ENCODE measurements at regions not wholly inside any gene's neighbourhood (a gene's known extent, or its start where the extent isn't known, plus 50 kb on each side); places are given as distances from the start of the nearest gene placed in this dataset.
"Not testable (repeated sequence)": the region's sequence is repeated elsewhere in the genome, so short reads cannot be mapped to it uniquely, and the experiment has no call there.

DNA sequence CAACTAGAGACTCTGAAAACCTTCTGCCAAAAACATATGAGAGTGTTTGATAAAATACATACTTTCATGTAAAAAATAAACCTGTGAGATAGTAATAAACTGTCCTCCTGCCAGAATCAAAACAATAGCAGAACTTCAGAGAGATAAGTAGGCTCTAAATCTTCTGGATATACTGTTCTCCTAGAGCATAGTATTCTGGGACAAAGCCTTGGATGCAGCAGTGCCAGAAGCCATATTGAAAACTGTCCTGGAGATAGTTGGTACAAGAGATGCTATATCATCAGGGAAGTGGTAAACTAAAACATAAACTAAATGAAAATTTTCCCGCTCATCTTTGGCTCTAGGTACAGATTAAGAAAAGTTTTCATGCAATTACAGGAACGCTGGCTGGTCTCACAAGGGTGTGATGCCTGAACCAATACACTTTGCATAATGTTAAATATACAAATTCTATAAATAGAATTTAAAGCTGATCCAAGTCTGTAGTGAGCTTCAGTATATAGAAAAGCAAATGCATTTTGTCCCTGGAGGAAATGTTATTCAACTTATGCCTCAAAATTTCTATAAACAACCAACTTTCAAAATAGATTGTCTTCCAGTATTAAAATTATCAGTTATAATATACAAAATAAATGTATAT lies 355.6 kb downstream of the ADAMTS20 start:
- Mint-ChIP-seq H3K27ac (no peak overlapping the region), H3K27me3 (ENCODE audit: low read depth) (no peaks in the 10 kb centered on the region; the same call in 1 of the 2 replicates), H3K4me3 (no peak overlapping the region), H3K36me3 (no peaks in the 10 kb centered on the region), H3K4me1 (no peaks in the 10 kb centered on the region), H3K9me3 (peaks cover 16% of the 10 kb centered on the region)
- no peak for TF ChIP-seq NR1H2 (CRISPR knock-in tag; IDR thresholded peaks at IDR 0.05)
- TF ChIP-seq ETV6 (CRISPR knock-in tag; IDR thresholded peaks at IDR 0.05) = no peak
- ATAC-seq = no peak
- CTCF ChIA-PET = no interaction called here
- POLR2A ChIA-PET = no interaction called here
- no peak for DNase-seq (ENCODE audit: low spot score)

DNA sequence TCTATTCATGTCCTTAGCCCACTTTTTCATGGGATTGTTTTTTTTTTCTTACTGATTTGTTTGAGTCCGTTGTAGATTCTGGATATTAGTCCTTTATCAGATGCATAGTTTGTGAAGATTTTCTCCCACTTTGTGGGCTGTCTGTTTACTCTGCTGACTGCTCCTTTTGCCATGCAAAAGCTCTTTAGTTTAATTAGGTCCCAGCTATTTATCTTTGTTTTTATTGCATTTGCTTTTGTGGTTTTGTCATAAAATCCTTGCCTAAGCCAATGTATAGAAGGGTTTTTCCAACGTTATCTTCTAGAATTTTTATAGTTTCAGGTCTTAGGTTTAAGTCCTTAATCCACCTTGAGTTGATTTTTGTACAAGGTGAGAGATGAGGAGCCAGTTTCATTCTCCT lies 358.9 kb downstream of the ADAMTS20 start:
- H3K4me3 Mint-ChIP-seq; H3K36me3 Mint-ChIP-seq; H3K4me1 Mint-ChIP-seq; H3K27me3 Mint-ChIP-seq (ENCODE audit: low read depth); H3K27ac Mint-ChIP-seq; CTCF ChIA-PET; ATAC-seq; DNase-seq (ENCODE audit: low spot score); POLR2A ChIA-PET: not testable (repeated sequence)
- peaks cover 31% of the 10 kb centered on the region for H3K9me3 Mint-ChIP-seq

- H3K9me3 Mint-ChIP-seq = peaks cover 35% of the 10 kb centered on the region
- H3K36me3 Mint-ChIP-seq; H3K27me3 Mint-ChIP-seq (ENCODE audit: low read depth); H3K4me1 Mint-ChIP-seq; H3K27ac Mint-ChIP-seq; ATAC-seq; POLR2A ChIA-PET; CTCF ChIA-PET; H3K4me3 Mint-ChIP-seq; DNase-seq (ENCODE audit: low spot score): not testable (repeated sequence)
Observed at GRCh38 chr12:43192442-43192841, 359.6 kb downstream of the ADAMTS20 start.

DNA sequence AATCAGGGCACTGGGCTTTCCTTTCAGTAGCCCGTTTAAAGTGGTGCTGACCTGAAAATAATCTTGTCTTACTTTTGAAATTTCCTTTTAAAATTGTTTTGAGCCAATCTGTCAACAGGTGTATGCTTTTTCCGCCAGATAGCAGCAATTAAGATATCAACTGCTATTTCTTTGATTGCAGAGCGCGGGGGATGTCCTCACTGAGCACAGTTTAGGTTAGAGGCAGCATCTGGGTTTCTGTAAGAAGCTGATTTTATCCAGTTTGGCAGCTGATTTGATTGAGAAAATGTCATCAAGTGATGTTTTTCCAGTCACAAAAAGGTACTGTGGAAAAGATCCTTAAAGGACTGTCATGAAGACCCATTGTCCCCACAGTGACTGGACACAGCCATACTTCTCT lies 371.8 kb downstream of the ADAMTS20 start:
- no peaks in the 10 kb centered on the region for H3K27me3 Mint-ChIP-seq (ENCODE audit: low read depth)
- ATAC-seq (no peak), DNase-seq (ENCODE audit: low spot score) (no peak)
- peaks cover 41% of the 10 kb centered on the region for H3K9me3 Mint-ChIP-seq
- H3K27ac Mint-ChIP-seq = no peak overlapping the region
- ChIA-PET CTCF (no interaction called here), POLR2A (no interaction called here)
- H3K4me3 Mint-ChIP-seq = no peak overlapping the region
- peaks cover 10% of the 10 kb centered on the region for H3K4me1 Mint-ChIP-seq
- peaks cover 19% of the 10 kb centered on the region for H3K36me3 Mint-ChIP-seq
- no peak for TF ChIP-seq GABPB1 (CRISPR knock-in tag; IDR thresholded peaks at IDR 0.05)
- no peak for TF ChIP-seq GRHL2 (CRISPR knock-in tag; IDR thresholded peaks at IDR 0.05; ENCODE audit: insufficient replicate concordance, severe bottlenecking)
- TF ChIP-seq CBFB (CRISPR knock-in tag; IDR thresholded peaks at IDR 0.05; ENCODE audit: low read depth) = no peak
- no peak for TF ChIP-seq ELF4 (CRISPR knock-in tag; IDR thresholded peaks at IDR 0.05; ENCODE audit: low read depth)
- TF ChIP-seq ZNF416 (CRISPR knock-in tag; IDR thresholded peaks at IDR 0.05) = no peak
- no peak for TF ChIP-seq ZSCAN18 (CRISPR knock-in tag; IDR thresholded peaks at IDR 0.05)
- no peak for TF ChIP-seq PRDM15 (CRISPR knock-in tag; IDR thresholded peaks at IDR 0.05)
- no peak for TF ChIP-seq ETV6 (CRISPR knock-in tag; IDR thresholded peaks at IDR 0.05)
- no peak for TF ChIP-seq RORB (CRISPR knock-in tag; IDR thresholded peaks at IDR 0.05)
- TF ChIP-seq AR (CRISPR knock-in tag; IDR thresholded peaks at IDR 0.05) = no peak
- no peak for TF ChIP-seq SMAD3 (CRISPR knock-in tag; IDR thresholded peaks at IDR 0.05; ENCODE audit: borderline replicate concordance)
- no peak for TF ChIP-seq EMX1 (CRISPR knock-in tag; IDR thresholded peaks at IDR 0.05)
- TF ChIP-seq ZNF532 (CRISPR knock-in tag; IDR thresholded peaks at IDR 0.05; ENCODE audit: borderline replicate concordance) = no peak
- TF ChIP-seq PRRX2 (CRISPR knock-in tag; IDR thresholded peaks at IDR 0.05) = no peak
- TF ChIP-seq, protein P1, sequence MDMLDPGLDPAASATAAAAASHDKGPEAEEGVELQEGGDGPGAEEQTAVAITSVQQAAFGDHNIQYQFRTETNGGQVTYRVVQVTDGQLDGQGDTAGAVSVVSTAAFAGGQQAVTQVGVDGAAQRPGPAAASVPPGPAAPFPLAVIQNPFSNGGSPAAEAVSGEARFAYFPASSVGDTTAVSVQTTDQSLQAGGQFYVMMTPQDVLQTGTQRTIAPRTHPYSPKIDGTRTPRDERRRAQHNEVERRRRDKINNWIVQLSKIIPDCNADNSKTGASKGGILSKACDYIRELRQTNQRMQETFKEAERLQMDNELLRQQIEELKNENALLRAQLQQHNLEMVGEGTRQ (CRISPR knock-in tag; IDR thresholded peaks at IDR 0.05) = no peak

Data from WTC11 (cell line).